GM12892 (cell line): ENCODE measurements at regions not wholly inside any gene's neighbourhood (a gene's known extent, or its start where the extent isn't known, plus 50 kb on each side); places are given as distances from the start of the nearest gene placed in this dataset.

Experiments
- DNase-seq: peaks from one replicate; pipeline ENCODE4 v3.0.0; 2011; ENCODE audit not compliant: insufficient read length
- FAIRE-seq: peaks from 2 replicates; lab custom pipeline; 2011; peaks lifted over from hg19 to GRCh38; lab: Jason Lieb, UNC
- POLR2A ChIP-seq: IDR thresholded peaks from 2 replicates; pipeline ENCODE4 v1.6.1; 2011; ENCODE audit warnings: low read depth, low read length, control low read depth
- POLR2AphosphoS5 ChIP-seq: IDR thresholded peaks from 2 replicates; pipeline ENCODE4 v1.6.1; 2011; ENCODE audit warnings: low read depth, low read length, control low read depth
- TAF1 ChIP-seq: IDR thresholded peaks from 2 replicates; pipeline ENCODE4 v1.6.1; 2011; ENCODE audit warnings: low read depth, mild to moderate bottlenecking, control low read depth, low read length, borderline replicate concordance

GRCh38 chrX:45756557-45756956 lies 555.9 kb upstream of the DIPK2B start:
- no peak for DNase-seq
- peak; percentile 40 for FAIRE-seq
- TF ChIP-seq TAF1 (no peak), POLR2A (no peak), POLR2AphosphoS5 (no peak)

DNA sequence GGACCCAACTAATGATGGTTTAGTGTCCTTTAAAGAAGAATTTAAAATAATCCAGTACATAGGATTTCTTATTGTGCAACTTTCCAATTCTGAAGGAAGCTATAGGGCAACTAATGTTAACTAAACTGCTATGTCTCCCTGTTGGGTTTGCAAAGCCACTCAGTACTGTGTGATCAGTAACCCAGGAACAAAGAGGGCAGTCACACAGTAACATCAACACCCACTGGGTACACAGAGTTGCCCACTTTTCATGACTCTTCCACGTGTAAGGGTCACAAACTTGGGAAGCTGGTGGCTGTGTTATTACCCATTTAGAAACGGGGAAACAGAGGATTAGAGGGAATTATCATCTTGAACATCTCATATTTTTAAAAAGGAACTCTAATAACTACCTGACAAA lies 555.0 kb upstream of the DIPK2B start:
- no peak for TF ChIP-seq TAF1
- no peak for TF ChIP-seq POLR2A
- no peak for TF ChIP-seq POLR2AphosphoS5
- FAIRE-seq (no peak), DNase-seq (no peak)

GRCh38 chrX:45751156-45751555 lies 550.5 kb upstream of the DIPK2B start:
- FAIRE-seq (no peak), DNase-seq (no peak)
- no peak for TF ChIP-seq POLR2AphosphoS5
- TF ChIP-seq POLR2A, result no peak
- no peak for TF ChIP-seq TAF1

DNA sequence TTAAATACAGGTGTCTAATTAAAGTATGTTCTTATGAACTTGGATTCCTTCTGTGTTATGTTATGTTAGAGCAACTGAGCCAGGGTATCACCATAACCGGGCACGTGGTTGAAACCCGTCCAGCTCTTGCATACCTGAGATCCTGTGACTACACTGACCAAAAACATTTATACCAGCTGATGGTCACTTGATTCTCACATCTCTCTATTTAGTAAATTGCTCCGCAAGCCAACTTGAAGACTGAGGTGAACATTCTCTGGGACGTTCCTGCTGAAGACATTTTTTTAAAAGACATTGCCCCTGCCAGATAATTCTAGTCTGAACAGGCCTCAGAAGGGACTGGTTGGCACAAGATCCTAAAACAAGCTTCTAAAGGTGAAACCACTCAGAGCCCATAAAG lies 550.0 kb upstream of the DIPK2B start:
- DNase-seq, result no peak
- TF ChIP-seq TAF1, result no peak
- no peak for TF ChIP-seq POLR2A
- no peak for TF ChIP-seq POLR2AphosphoS5
- FAIRE-seq, result no peak

DNA sequence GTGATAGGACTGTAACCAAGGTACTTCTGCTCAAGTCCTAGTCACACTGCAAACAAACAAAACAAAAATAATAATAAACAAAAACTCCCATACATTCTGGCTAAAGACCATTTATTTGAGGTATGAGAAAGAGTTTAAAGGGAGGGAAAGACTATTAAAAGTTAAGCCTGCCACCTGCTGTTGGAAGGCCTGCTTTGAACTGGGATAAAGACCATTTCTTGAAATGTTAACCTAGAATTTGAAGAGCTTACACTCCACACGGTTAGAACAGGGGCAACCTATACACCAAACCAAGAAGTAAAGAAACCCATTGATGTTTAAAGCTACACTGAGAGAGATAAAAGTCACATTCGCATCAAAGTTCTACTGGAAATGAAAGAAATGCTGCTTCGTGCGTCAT lies 548.7 kb upstream of the DIPK2B start:
- no peak for TF ChIP-seq TAF1
- DNase-seq (no peak), FAIRE-seq (peak; percentile 82)

GRCh38 chrX:45748369-45748774 lies 547.7 kb upstream of the DIPK2B start:
- FAIRE-seq, result no peak

GRCh38 chrX:45747905-45748304 lies 547.2 kb upstream of the DIPK2B start:
- DNase-seq, result no peak
- no peak for FAIRE-seq
- no peak for TF ChIP-seq TAF1
- no peak for TF ChIP-seq POLR2A
- no peak for TF ChIP-seq POLR2AphosphoS5

More at GRCh38 chrX:45748369-45748774, 547.7 kb upstream of the DIPK2B start:
- no peak for DNase-seq
- TF ChIP-seq POLR2A (no peak), TAF1 (no peak), POLR2AphosphoS5 (no peak)

DNA sequence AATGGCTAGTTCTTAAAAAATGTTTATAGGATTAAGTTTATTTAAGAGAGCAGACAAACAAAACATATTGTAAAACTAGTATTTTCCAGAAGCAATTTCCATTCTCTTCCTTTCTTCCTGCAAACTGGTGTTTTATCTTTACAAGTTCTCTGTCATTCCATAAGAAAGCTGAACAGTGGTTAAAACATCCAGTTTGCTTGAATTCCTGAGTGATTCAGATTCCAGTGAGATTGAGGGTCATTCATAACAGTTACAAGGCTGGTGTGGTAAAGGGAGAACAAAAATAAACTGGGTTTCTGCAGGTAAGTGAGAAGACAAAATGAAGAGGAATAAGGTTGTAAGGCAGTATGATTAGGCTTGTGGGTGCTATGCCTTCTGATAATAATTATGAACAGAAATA lies 544.8 kb upstream of the DIPK2B start:
- no peak for FAIRE-seq
- no peak for TF ChIP-seq TAF1
- TF ChIP-seq POLR2A, result no peak
- no peak for TF ChIP-seq POLR2AphosphoS5

GRCh38 chrX:45743906-45744625 lies 543.4 kb upstream of the DIPK2B start:
- no peak for DNase-seq
- no peak for FAIRE-seq
- no peak for TF ChIP-seq POLR2A
- no peak for TF ChIP-seq POLR2AphosphoS5
- no peak for TF ChIP-seq TAF1

More for the DNA sequence above, 544.8 kb upstream of the DIPK2B start:
- DNase-seq, result no peak

- no peak for FAIRE-seq
- DNase-seq, result no peak
- TF ChIP-seq TAF1 (no peak), POLR2AphosphoS5 (no peak), POLR2A (no peak)
Measured at GRCh38 chrX:45743081-45743533, 542.4 kb upstream of the DIPK2B start.

DNA sequence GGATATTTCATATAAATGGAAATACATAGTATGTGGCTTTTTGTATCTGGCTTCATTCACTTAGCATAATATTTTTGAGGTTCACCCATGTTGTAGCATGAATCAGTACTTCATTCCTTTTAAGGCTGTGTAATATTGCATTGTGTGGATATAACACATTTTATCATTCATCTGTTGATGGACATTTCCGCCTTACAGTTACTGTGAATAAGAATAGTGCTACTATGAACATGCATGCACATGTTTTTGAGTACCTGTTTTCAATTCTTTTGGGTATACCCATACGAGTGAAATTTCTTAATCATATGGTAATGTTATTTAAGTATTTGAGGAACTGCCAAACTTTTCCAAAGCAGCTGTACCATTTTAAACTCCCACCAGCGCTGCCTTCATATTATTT lies 539.6 kb upstream of the DIPK2B start:
- no peak for DNase-seq
- FAIRE-seq, result no peak
- TF ChIP-seq POLR2A (no peak), TAF1 (no peak), POLR2AphosphoS5 (no peak)

GRCh38 chrX:45735571-45735970 lies 534.9 kb upstream of the DIPK2B start:
- TF ChIP-seq POLR2A (no peak), TAF1 (no peak), POLR2AphosphoS5 (no peak)
- DNase-seq (no peak), FAIRE-seq (no peak)
